Astrocyte of the cerebellum (primary cell): ENCODE measurements at regions not wholly inside any gene's neighbourhood (a gene's known extent, or its start where the extent isn't known, plus 50 kb on each side); places are given as distances from the start of the nearest gene placed in this dataset.
"Not testable (repeated sequence)": the region's sequence is repeated elsewhere in the genome, so short reads cannot be mapped to it uniquely, and the experiment has no call there.

Experiments
- DNase-seq: peaks from one replicate; pipeline ENCODE4 v3.0.0-alpha.2; 2011; ENCODE audit warnings: low read depth
- H3K4me3 ChIP-seq: 2 replicates; pipeline ENCODE4 v1.5.1; 2011; ENCODE audit warnings: mild to moderate bottlenecking, low read depth, low read length, moderate library complexity
- in situ Hi-C: cut with HindIII; loops from 2 replicates; pipeline ENCODE4 v1.10.0; 2017; ENCODE audit warnings: low sequenced_read_pairs
- TF ChIP-seq, protein P1 (sequence below): IDR thresholded peaks from 2 replicates; pipeline ENCODE4 v1.5.1; 2012; ENCODE audit warnings: low read length, low read depth, moderate library complexity, mild to moderate bottlenecking; ENCODE audit errors: missing control alignments

DNA sequence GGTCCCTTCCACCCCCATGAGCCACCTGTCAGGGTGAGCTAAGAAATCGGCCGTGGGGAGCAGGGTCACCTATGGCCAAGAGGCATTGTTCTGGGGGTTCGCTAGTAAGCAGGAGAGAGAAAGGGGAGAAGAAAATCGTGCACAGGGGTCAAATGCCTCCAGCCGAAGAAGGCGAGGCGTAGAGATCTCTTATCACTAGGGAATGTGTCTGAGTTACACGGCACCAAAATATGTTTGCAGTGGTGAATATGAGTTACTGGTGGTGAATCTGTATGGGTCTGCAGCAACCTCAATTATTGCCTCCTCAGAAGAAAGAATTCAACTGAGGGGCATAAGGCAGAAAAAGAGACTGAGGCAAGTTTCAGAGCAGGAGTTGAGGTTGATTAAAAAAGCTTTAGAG lies 54.2 kb upstream of the RABGAP1L start:
- no peak overlapping the region for H3K4me3 ChIP-seq
- TF ChIP-seq, protein P1, sequence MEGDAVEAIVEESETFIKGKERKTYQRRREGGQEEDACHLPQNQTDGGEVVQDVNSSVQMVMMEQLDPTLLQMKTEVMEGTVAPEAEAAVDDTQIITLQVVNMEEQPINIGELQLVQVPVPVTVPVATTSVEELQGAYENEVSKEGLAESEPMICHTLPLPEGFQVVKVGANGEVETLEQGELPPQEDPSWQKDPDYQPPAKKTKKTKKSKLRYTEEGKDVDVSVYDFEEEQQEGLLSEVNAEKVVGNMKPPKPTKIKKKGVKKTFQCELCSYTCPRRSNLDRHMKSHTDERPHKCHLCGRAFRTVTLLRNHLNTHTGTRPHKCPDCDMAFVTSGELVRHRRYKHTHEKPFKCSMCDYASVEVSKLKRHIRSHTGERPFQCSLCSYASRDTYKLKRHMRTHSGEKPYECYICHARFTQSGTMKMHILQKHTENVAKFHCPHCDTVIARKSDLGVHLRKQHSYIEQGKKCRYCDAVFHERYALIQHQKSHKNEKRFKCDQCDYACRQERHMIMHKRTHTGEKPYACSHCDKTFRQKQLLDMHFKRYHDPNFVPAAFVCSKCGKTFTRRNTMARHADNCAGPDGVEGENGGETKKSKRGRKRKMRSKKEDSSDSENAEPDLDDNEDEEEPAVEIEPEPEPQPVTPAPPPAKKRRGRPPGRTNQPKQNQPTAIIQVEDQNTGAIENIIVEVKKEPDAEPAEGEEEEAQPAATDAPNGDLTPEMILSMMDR = no peak
- in situ Hi-C loops = no loop called here
- DNase-seq = no peak

GRCh38 chr1:174103766-174104165 lies 55.6 kb upstream of the RABGAP1L start:
- no peak for DNase-seq
- H3K4me3 ChIP-seq = no peak overlapping the region
- in situ Hi-C loops = no loop called here
- TF ChIP-seq, protein P1 = no peak

GRCh38 chr1:174101976-174102375 lies 57.3 kb upstream of the RABGAP1L start:
- in situ Hi-C loops, DNase-seq, H3K4me3 ChIP-seq: not testable (repeated sequence)

DNA sequence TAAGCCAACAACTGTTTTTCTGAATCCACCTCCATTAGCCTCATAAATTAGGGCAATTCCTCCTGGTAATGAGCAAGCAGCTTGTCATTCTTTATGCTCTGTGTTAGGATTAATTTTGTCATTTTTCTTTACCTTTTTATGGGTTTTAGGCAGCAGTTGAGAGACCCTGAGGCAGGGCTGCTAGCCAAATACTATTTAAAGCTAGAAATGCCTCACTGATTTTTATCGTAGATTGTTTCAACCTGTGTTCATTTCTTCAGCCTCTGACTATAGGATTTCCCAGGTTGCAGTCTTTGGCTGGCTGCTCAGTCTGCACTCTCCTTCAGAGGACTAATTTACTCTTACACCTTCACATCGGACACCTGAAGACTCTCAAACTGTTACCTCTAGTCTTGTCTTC lies 61.9 kb upstream of the RABGAP1L start:
- DNase-seq = no peak
- TF ChIP-seq, protein P1 = no peak
- no peak overlapping the region for H3K4me3 ChIP-seq
- in situ Hi-C loops = no loop called here

DNA sequence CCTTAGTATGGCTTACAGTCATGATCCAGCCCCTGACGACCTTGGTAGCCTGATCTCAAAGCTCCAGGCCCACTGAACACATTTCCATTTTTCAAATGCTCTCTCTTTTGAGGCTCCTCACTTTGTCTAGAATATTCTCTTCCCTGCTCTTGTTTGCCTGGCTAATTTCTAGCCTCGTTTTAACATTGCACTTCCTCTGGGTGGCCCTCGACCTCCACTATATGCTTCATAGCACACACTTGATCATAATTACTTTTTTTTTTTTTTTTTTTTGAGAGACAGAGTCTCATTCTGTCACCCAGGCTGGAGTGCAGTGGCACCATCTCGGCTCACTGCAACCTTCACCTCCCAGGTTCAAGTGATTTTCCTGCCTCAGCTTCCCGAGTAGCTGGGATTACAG lies 65.5 kb upstream of the RABGAP1L start:
- DNase-seq, in situ Hi-C loops, H3K4me3 ChIP-seq: not testable (repeated sequence)

DNA sequence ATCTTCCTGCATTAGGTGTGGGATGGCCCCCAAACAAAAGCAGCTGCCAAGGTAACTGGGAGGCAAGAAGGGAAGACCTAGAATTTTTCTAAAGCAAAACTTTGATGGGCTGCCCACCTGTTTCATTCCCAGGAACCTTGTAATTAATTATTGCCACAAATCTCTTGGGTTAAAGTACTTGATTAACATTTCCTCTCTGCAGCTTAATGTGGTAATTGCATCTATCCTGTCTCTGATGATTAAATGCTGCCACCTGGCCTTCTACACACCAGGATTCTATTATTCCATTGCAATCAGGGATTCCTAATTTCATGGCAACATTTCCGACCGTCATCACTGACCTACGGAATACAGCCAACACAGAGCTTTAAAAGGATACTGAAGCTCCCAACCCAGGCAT lies 68.3 kb upstream of the RC3H1 start:
- in situ Hi-C loops = no loop called here
- no peak for DNase-seq

GRCh38 chr1:174080819-174081218 lies 58.7 kb upstream of the RC3H1 start:
- TF ChIP-seq, protein P1 = no peak
- H3K4me3 ChIP-seq = no peak overlapping the region
- no peak for DNase-seq
- in situ Hi-C loops = no loop called here

More for the DNA sequence above, 68.3 kb upstream of the RC3H1 start:
- no peak overlapping the region for H3K4me3 ChIP-seq
- TF ChIP-seq, protein P1 = no peak

DNA sequence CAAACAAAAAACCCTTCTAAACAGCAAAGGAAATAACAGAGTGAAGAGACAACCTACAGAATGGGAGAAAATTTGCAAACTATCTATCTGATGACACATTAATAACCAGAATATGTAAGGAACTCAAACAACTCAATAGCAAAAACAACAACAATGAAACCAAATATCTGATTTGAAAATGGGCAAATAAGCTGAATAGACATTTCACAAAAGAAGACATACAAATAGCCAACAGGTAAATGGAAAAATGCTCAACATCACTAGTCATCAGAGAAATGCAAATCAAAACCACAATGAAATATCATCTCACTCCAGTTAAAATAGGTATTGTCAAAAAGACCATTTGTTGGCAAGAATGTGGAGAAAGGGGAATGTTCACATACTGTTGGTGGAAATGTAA lies 57.6 kb upstream of the RC3H1 start:
- in situ Hi-C loops = no loop called here
- TF ChIP-seq, protein P1 = no peak
- H3K4me3 ChIP-seq = no peak overlapping the region
- DNase-seq = no peak

- in situ Hi-C loops, H3K4me3 ChIP-seq, DNase-seq: not testable (repeated sequence)
Observed at GRCh38 chr1:174078916-174079315, 56.8 kb upstream of the RC3H1 start.
